GM23338 (cell line): ENCODE measurements at regions not wholly inside any gene's neighbourhood (a gene's known extent, or its start where the extent isn't known, plus 50 kb on each side); places are given as distances from the start of the nearest gene placed in this dataset.

Experiments
- ATAC-seq: fragments of 200-7000 bp; cut with Tn5 transposase; 3 replicates; pipeline ENCODE4 v1.9.1; 2020
- DNase-seq: peaks from one replicate; pipeline ENCODE4 v3.0.0-alpha.2; 2015; ENCODE audit warnings: low spot score
- H2AFZ ChIP-seq: fragments of 200-600 bp; sonication (generic); 2 replicates; pipeline ENCODE4 v1.8.0; 2016; ENCODE audit warnings: antibody characterized with exemption, mild to moderate bottlenecking, moderate library complexity
- H3F3A ChIP-seq: fragments of 200-600 bp; sonication (generic); replicated peaks from 2 replicates; pipeline ENCODE4 v1.8.0; 2017; ENCODE audit warnings: antibody characterized with exemption, mixed run types, low read depth
- H3K27ac ChIP-seq: fragments of 200-600 bp; sonication (generic); 2 replicates; pipeline ENCODE4 v1.6.1; 2016; ENCODE audit warnings: low read depth
- H3K27me3 ChIP-seq: fragments of 200-600 bp; sonication (generic); 2 replicates; pipeline ENCODE4 v1.8.0; 2016; ENCODE audit warnings: mild to moderate bottlenecking, mixed run types, moderate library complexity; ENCODE audit not compliant: insufficient read depth
- H3K36me3 ChIP-seq: fragments of 200-600 bp; sonication (generic); 2 replicates; pipeline ENCODE4 v1.8.0; 2016; ENCODE audit warnings: mild to moderate bottlenecking; ENCODE audit not compliant: insufficient read depth
- H3K4me1 ChIP-seq: fragments of 200-600 bp; sonication (generic); 2 replicates; pipeline ENCODE4 v1.8.0; 2016; ENCODE audit warnings: mild to moderate bottlenecking, moderate library complexity; ENCODE audit not compliant: insufficient read depth
- H3K4me2 ChIP-seq: fragments of 200-600 bp; sonication (generic); 2 replicates; pipeline ENCODE4 v1.7.1; 2017; ENCODE audit warnings: mixed run types
- H3K4me3 ChIP-seq: fragments of 200-600 bp; sonication (generic); 2 replicates; pipeline ENCODE4 v1.6.1; 2016; ENCODE audit warnings: mixed run types
- H3K79me2 ChIP-seq: fragments of 200-600 bp; sonication (generic); replicated peaks from 2 replicates; pipeline ENCODE4 v1.8.0; 2017; ENCODE audit warnings: mild to moderate bottlenecking; ENCODE audit not compliant: insufficient read depth
- H3K9me2 ChIP-seq: fragments of 200-600 bp; sonication (generic); 2 replicates; pipeline ENCODE4 v1.8.0; 2017; ENCODE audit not compliant: insufficient read depth
- H4K20me1 ChIP-seq: fragments of 200-600 bp; sonication (generic); replicated peaks from 2 replicates; pipeline ENCODE4 v1.8.0; 2017; ENCODE audit warnings: mild to moderate bottlenecking; ENCODE audit not compliant: insufficient read depth
- H3K27ac Mint-ChIP-seq: 2 replicates; pipeline ENCODE4 v1.8.0; 2020; ENCODE audit warnings: inconsistent platforms, mild to moderate bottlenecking, moderate library complexity, mixed read lengths
- H3K27me3 Mint-ChIP-seq: 3 replicates; pipeline ENCODE4 v1.8.0; 2022; ENCODE audit warnings: low read depth, mild to moderate bottlenecking, moderate library complexity, mixed read lengths, inconsistent platforms; ENCODE audit not compliant: insufficient read depth, poor library complexity
- H3K36me3 Mint-ChIP-seq: 3 replicates; pipeline ENCODE4 v1.8.0; 2021; ENCODE audit warnings: low read depth, mild to moderate bottlenecking, inconsistent platforms, moderate library complexity, mixed read lengths
- H3K4me1 Mint-ChIP-seq: 3 replicates; pipeline ENCODE4 v1.8.0; 2020; ENCODE audit warnings: mild to moderate bottlenecking, inconsistent platforms, mixed read lengths
- H3K4me3 Mint-ChIP-seq: 3 replicates; pipeline ENCODE4 v1.8.0; 2021; ENCODE audit warnings: moderate library complexity, mild to moderate bottlenecking, inconsistent platforms, mixed read lengths
- H3K9me3 Mint-ChIP-seq: 3 replicates; pipeline ENCODE4 v1.8.0; 2020; ENCODE audit warnings: moderate library complexity, mild to moderate bottlenecking, inconsistent platforms, mixed read lengths
- CREB1 ChIP-seq: fragments of 250-450 bp; sonication (Bioruptor Pico); IDR thresholded peaks from 2 replicates; pipeline ENCODE4 v1.5.0; 2020; ENCODE audit warnings: low read depth, mild to moderate bottlenecking, moderate library complexity
- JUNB ChIP-seq: IDR thresholded peaks from one replicate; pipeline ENCODE4 v1.6.1; 2016; ENCODE audit warnings: antibody characterized with exemption; ENCODE audit not compliant: unreplicated experiment
- NANOG ChIP-seq: IDR thresholded peaks from 2 replicates; pipeline ENCODE4 v1.6.1; 2016; ENCODE audit warnings: antibody characterized with exemption, borderline replicate concordance
- POLR2AphosphoS5 ChIP-seq: IDR thresholded peaks from 2 replicates; pipeline ENCODE4 v1.6.1; 2016; ENCODE audit warnings: antibody characterized with exemption, low read depth
- STAT1 ChIP-seq: IDR thresholded peaks from one replicate; pipeline ENCODE4 v1.6.1; 2016; ENCODE audit warnings: antibody characterized with exemption; ENCODE audit not compliant: unreplicated experiment
- TF ChIP-seq, protein P1 (sequence below): IDR thresholded peaks from 2 replicates; pipeline ENCODE4 v1.6.1; 2016; ENCODE audit warnings: antibody characterized with exemption
- TF ChIP-seq, protein P2 (sequence below), 2 experiments: fragments of 200-600 bp in 1 of 2; sonication (generic) in 1 of 2; conservative IDR thresholded peaks; 2 replicates each; pipeline versions ENCODE4 v1.5.1 to v1.6.1; 2016 to 2017; ENCODE audit warnings: antibody characterized with exemption in 2 of 2, low read depth in 2 of 2, mild to moderate bottlenecking in 2 of 2, moderate library complexity in 1 of 2
- TF ChIP-seq, protein P3 (sequence below): IDR thresholded peaks from one replicate; pipeline ENCODE4 v1.6.1; 2018; ENCODE audit warnings: antibody characterized with exemption; ENCODE audit not compliant: unreplicated experiment

DNA sequence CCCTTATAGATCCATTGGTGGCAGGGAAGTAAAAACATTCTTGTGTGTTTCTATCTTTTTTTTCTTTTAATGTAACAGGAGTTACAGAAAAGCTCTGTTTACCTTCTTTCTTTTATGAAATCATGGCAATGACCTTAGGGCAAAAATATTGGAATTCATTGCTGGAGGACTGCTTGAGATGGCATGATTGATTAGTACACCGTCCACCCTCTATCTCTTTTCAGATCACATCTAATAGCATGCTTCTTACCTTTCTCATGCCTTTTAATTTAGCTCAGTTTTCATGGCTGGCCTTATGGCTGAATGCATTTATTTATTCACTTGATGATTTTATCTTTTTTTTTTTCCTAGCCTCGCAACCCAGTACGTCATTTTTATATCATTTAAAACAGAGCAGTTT, 177.6 kb upstream of the CDH20 start (continued):
- TF ChIP-seq, protein P1, sequence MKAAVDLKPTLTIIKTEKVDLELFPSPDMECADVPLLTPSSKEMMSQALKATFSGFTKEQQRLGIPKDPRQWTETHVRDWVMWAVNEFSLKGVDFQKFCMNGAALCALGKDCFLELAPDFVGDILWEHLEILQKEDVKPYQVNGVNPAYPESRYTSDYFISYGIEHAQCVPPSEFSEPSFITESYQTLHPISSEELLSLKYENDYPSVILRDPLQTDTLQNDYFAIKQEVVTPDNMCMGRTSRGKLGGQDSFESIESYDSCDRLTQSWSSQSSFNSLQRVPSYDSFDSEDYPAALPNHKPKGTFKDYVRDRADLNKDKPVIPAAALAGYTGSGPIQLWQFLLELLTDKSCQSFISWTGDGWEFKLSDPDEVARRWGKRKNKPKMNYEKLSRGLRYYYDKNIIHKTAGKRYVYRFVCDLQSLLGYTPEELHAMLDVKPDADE = no peak

DNA sequence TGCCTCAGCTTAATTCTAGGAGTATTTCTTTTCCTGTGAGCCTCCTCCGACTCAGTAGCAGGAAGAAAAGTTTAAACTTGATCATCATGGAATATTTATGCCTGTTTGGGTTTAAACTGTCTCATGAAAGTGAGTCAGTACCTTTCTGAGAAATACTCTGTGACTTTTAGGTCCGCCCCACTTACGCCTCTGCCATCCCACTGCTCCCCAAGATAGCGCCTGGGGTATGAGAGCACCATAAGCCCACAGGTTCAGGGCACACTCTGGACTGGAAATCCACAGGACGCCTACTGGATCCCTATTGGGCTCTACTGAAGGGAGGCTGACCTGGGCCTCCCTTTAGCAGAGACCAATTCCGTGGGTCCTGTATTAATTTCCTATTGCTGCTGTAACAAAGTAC, 175.8 kb upstream of the CDH20 start:
- Histone ChIP-seq H4K20me1 (no peaks in the 10 kb centered on the region), H3K27ac (no peak overlapping the region), H3K27me3 (no peaks in the 10 kb centered on the region), H3K9me2 (peaks cover 3% of the 10 kb centered on the region; the same call in 1 of the 2 replicates), H3K4me2 (no peak overlapping the region), H2AFZ (no peak overlapping the region), H3K79me2 (no peaks in the 10 kb centered on the region), H3F3A (no peaks in the 10 kb centered on the region), H3K4me1 (no peaks in the 10 kb centered on the region), H3K4me3 (no peak overlapping the region), H3K36me3 (no peaks in the 10 kb centered on the region)
- no peaks in the 10 kb centered on the region; the same call in 2 of the 3 replicates for H3K9me3 Mint-ChIP-seq
- no peaks in the 10 kb centered on the region for H3K36me3 Mint-ChIP-seq
- no peak for ATAC-seq
- no peak for TF ChIP-seq CREB1 (CRISPR knock-in tag)
- TF ChIP-seq POLR2AphosphoS5 = no peak
- no peak for TF ChIP-seq STAT1
- TF ChIP-seq, protein P2, sequence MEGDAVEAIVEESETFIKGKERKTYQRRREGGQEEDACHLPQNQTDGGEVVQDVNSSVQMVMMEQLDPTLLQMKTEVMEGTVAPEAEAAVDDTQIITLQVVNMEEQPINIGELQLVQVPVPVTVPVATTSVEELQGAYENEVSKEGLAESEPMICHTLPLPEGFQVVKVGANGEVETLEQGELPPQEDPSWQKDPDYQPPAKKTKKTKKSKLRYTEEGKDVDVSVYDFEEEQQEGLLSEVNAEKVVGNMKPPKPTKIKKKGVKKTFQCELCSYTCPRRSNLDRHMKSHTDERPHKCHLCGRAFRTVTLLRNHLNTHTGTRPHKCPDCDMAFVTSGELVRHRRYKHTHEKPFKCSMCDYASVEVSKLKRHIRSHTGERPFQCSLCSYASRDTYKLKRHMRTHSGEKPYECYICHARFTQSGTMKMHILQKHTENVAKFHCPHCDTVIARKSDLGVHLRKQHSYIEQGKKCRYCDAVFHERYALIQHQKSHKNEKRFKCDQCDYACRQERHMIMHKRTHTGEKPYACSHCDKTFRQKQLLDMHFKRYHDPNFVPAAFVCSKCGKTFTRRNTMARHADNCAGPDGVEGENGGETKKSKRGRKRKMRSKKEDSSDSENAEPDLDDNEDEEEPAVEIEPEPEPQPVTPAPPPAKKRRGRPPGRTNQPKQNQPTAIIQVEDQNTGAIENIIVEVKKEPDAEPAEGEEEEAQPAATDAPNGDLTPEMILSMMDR (conservative IDR thresholded peaks at IDR 0.05; ENCODE audit: low read depth in 2 of 2) = no peak
- no peak for TF ChIP-seq NANOG
- TF ChIP-seq, protein P1 = no peak
- TF ChIP-seq, protein P3, sequence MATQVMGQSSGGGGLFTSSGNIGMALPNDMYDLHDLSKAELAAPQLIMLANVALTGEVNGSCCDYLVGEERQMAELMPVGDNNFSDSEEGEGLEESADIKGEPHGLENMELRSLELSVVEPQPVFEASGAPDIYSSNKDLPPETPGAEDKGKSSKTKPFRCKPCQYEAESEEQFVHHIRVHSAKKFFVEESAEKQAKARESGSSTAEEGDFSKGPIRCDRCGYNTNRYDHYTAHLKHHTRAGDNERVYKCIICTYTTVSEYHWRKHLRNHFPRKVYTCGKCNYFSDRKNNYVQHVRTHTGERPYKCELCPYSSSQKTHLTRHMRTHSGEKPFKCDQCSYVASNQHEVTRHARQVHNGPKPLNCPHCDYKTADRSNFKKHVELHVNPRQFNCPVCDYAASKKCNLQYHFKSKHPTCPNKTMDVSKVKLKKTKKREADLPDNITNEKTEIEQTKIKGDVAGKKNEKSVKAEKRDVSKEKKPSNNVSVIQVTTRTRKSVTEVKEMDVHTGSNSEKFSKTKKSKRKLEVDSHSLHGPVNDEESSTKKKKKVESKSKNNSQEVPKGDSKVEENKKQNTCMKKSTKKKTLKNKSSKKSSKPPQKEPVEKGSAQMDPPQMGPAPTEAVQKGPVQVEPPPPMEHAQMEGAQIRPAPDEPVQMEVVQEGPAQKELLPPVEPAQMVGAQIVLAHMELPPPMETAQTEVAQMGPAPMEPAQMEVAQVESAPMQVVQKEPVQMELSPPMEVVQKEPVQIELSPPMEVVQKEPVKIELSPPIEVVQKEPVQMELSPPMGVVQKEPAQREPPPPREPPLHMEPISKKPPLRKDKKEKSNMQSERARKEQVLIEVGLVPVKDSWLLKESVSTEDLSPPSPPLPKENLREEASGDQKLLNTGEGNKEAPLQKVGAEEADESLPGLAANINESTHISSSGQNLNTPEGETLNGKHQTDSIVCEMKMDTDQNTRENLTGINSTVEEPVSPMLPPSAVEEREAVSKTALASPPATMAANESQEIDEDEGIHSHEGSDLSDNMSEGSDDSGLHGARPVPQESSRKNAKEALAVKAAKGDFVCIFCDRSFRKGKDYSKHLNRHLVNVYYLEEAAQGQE = no peak
- no peak for TF ChIP-seq JUNB
- H3K27me3 Mint-ChIP-seq = peaks cover 3% of the 10 kb centered on the region
- no peak overlapping the region for H3K4me3 Mint-ChIP-seq
- no peaks in the 10 kb centered on the region for H3K4me1 Mint-ChIP-seq
- H3K27ac Mint-ChIP-seq = no peak overlapping the region
- DNase-seq = no peak
